Kidney (tissue), 13 donors: ENCODE measurements at regions not wholly inside any gene's neighbourhood (a gene's known extent, or its start where the extent isn't known, plus 50 kb on each side); places are given as distances from the start of the nearest gene placed in this dataset.

Experiments
- DNase-seq, 5 donors: peaks; one replicate each; pipeline ENCODE4 v3.0.0-alpha.2; 2013 to 2020
- FAIRE-seq: peaks from 2 replicates; lab custom pipeline; 2012; peaks lifted over from hg19 to GRCh38; lab: Jason Lieb, UNC
- H3K27ac ChIP-seq, 2 donors: one replicate each; pipeline ENCODE4 v1.7.0; 2013; ENCODE audit warnings: low read depth in 2 of 2, low read length in 2 of 2, inconsistent platforms in 1 of 2
- H3K27me3 ChIP-seq: one replicate; pipeline ENCODE4 v1.7.1; 2013; ENCODE audit warnings: low read length, inconsistent platforms; ENCODE audit not compliant: control insufficient read depth, insufficient read depth
- H3K36me3 ChIP-seq, 3 donors: one replicate each; pipeline versions ENCODE4 v1.7.0 to v1.7.1; 2013; ENCODE audit warnings: low read length in 3 of 3, control low read depth in 1 of 3, inconsistent platforms in 1 of 3; ENCODE audit not compliant: insufficient read depth in 3 of 3, control insufficient read depth in 2 of 3
- H3K4me1 ChIP-seq, 3 donors: one replicate each; pipeline versions ENCODE4 v1.7.0 to v1.7.1; 2013; ENCODE audit warnings: low read length in 3 of 3, inconsistent platforms in 1 of 3, low read depth in 1 of 3; ENCODE audit not compliant: control insufficient read depth in 2 of 3, insufficient read depth in 2 of 3
- H3K4me3 ChIP-seq, 3 donors: one replicate each; pipeline versions ENCODE4 v1.7.0 to v1.8.1; 2013; ENCODE audit warnings: low read length in 3 of 3, control low read depth in 1 of 3, inconsistent platforms in 1 of 3
- H3K9ac ChIP-seq, 3 donors: one replicate each; pipeline versions ENCODE4 v1.7.0 to v1.7.1; 2013; ENCODE audit warnings: low read length in 3 of 3, control low read depth in 1 of 3, inconsistent platforms in 1 of 3
- H3K9me3 ChIP-seq, 3 donors: one replicate each; pipeline versions ENCODE4 v1.7.0 to v1.7.1; 2013; ENCODE audit warnings: low read length in 3 of 3, control low read depth in 1 of 3, inconsistent platforms in 1 of 3; ENCODE audit not compliant: control insufficient read depth in 2 of 3, insufficient read depth in 1 of 3
- CTCF ChIP-seq: IDR thresholded peaks from 3 replicates; pipeline ENCODE4 v1.5.1; 2012; ENCODE audit warnings: mild to moderate bottlenecking, moderate library complexity, borderline replicate concordance; ENCODE audit not compliant: insufficient read depth; ENCODE audit errors: extremely low read depth
- intact Hi-C: fragments of 100-400 bp; cut with DNase I; formaldehyde crosslinking; loops from one replicate; pipeline ENCODE4 v1.11.1; 2022
- donor health status: control.
- donor health status: control.
- donor health status: control.
- donor health status: control.
- donor health status: control.
- donor health status: DM: yes; HTN: yes; CAD: no.
- donor health status: Normal renal cell carcinoma (clear cell type).

- TF ChIP-seq CTCF = no peak
- intact Hi-C loops = no loop called here
- H3K9me3 ChIP-seq = peaks cover 0 to 3% (median 0%) of the 10 kb centered on the region in 3 donors
- no peak for FAIRE-seq
- no peak overlapping the region for H3K4me3 ChIP-seq
- H3K27me3 ChIP-seq = no peaks in the 10 kb centered on the region
- H3K4me1 ChIP-seq = no peaks in the 10 kb centered on the region
- DNase-seq = no peak
- no peak overlapping the region for H3K27ac ChIP-seq
- H3K36me3 ChIP-seq = no peaks in the 10 kb centered on the region
- no peak overlapping the region for H3K9ac ChIP-seq
Observed at GRCh38 chr2:114082731-114083433, 193.0 kb downstream of the ACTR3 start.

- Histone ChIP-seq H3K27ac (no peak overlapping the region), H3K4me1 (no peaks in the 10 kb centered on the region), H3K9me3 (peaks cover 0 to 3% (median 0%) of the 10 kb centered on the region in 3 donors), H3K27me3 (no peaks in the 10 kb centered on the region), H3K9ac (no peak overlapping the region), H3K4me3 (no peak overlapping the region), H3K36me3 (no peaks in the 10 kb centered on the region)
- intact Hi-C loops = no loop called here
- no peak for TF ChIP-seq CTCF
- FAIRE-seq (no peak), DNase-seq (no peak)
Observed at GRCh38 chr2:114083717-114084387, 194.0 kb downstream of the ACTR3 start.

GRCh38 chr2:114085238-114085637, 195.3 kb downstream of the ACTR3 start:
- no peak for TF ChIP-seq CTCF
- no peak for FAIRE-seq
- Histone ChIP-seq H3K4me1 (no peaks in the 10 kb centered on the region), H3K4me3 (no peak overlapping the region), H3K9ac (no peak overlapping the region), H3K27ac (no peak overlapping the region), H3K9me3 (peaks cover 0 to 3% (median 0%) of the 10 kb centered on the region in 3 donors), H3K27me3 (no peaks in the 10 kb centered on the region), H3K36me3 (no peaks in the 10 kb centered on the region)
- DNase-seq = no peak
- intact Hi-C loops = no loop called here
